Stimulated activated CD4-positive, alpha-beta T cell treated with anti-CD3 and anti-CD28 coated beads, TNF-alpha, amount 100 ng/mL, for 1 hour (primary cell): ENCODE measurements at regions not wholly inside any gene's neighbourhood (a gene's known extent, or its start where the extent isn't known, plus 50 kb on each side); places are given as distances from the start of the nearest gene placed in this dataset.
"Not testable (repeated sequence)": the region's sequence is repeated elsewhere in the genome, so short reads cannot be mapped to it uniquely, and the experiment has no call there.

ENCODE experiments used
- DNase-seq, 3 donors: peaks; one replicate each; pipeline ENCODE4 v3.0.0-alpha.2; 2020; ENCODE audit warnings: low read depth in 3 of 3, low spot score in 1 of 3

GRCh38 chr5:90073026-90073570 lies 336.5 kb downstream of the CETN3 start:
- DNase-seq = not testable (repeated sequence)

GRCh38 chr5:90071656-90072055 lies 337.9 kb downstream of the CETN3 start:
- no peak for DNase-seq

DNA sequence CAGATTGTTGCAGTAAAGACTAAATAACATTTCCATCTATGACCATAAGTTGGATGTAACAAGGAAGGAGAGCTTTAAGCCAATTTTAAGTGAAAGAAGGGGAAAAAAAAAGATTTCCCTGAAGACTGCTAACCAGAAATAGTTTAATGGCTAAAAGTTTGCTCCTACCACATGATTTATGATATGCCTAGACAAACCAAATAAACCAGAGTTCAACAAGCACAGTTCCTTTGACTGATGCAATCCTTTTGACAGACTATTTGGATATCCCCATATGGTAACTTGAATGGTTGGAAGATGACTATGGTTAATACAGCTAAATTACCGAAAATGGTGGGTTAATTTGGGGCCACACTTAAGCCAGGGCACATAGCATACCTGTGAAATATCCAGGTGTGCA lies 338.5 kb downstream of the CETN3 start:
- no peak for DNase-seq

GRCh38 chr5:90066920-90067319 lies 342.6 kb downstream of the CETN3 start:
- DNase-seq = no peak

DNA sequence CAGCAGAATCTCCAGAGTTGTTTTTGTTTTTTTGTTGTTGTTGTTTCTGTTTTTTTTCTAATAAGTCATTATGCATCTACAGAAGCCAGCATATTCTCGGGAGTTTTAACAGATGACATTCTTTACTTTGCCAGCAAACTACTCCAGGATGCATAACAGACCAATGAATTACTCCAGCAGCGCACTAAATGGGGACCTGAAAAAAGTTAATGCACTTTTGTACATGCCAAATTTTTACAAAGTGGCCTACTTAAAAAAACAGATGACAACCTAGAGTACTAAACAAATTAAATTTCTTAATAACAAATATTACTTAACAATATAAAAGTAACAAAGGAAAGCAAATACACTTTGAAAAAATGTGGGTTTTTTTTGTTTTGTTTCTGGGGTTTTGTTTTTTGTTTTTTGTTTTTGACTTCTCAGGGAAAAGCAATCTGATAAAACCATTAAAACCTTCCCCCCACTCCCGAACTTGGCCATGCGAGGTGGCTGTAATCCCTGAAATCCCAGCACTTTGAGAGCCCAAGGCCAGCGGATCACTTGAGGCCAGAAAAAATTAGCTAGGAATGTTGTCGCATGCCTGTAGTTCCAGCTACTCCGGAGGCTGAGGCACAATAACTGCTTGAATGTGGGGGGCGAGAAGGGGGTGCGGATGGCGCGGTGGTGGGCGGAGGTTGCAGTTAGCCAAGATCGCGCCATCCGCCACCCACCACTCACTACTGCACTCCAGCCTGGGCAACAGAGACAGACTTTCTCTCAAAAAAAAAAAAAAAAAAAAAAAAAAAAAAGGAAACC lies 352.4 kb downstream of the CETN3 start:
- no peak for DNase-seq

DNA sequence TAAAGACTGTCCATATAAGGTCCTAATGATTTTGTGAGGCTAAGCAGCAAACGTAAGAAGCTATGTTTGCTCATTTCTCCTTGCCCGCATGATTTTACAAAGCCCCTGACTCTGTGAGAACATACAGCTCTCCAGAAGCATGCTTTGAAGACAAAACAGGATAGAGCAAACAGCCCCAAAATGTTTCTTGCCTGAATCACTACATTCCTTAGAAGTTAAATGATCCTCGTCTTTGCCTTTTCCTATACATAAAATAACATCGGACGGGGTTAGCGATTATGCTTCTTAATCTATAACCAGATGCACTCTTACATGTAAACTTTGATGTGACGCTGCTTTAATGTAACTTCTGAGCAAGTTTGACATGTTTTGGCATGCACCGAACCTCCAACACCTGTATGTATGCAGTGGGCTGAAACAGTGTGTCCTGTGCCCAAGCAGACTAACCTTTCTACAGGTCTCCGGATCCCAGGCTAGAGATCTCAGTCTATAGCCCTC lies 353.7 kb downstream of the CETN3 start:
- no peak for DNase-seq

- DNase-seq = no peak
Measured at GRCh38 chr5:90054612-90055011, 354.9 kb downstream of the CETN3 start.

GRCh38 chr5:90051756-90052155 lies 357.8 kb downstream of the CETN3 start:
- no peak for DNase-seq

GRCh38 chr5:90050103-90050502 lies 359.5 kb downstream of the CETN3 start:
- DNase-seq = no peak

DNA sequence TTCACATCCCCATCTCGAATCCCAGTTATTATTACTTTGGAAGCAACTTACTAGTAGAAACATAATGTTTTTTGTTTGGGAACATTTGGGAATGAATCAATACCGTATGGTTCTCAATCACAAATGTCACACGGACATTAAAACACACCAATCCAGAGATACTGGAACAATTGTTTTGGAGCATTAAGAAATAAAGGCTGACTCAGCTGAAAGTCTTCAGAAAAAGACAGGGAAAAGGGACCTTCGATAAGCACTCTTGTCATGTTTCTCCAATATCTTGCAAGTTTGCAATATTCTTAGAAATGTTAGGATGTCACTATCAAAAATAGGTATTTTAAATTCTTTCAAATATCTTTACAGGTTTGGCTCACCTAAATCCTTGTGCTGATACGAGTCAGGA lies 362.4 kb downstream of the CETN3 start:
- no peak for DNase-seq

GRCh38 chr5:90040082-90040481 lies 369.5 kb downstream of the CETN3 start:
- not testable (repeated sequence) for DNase-seq

DNA sequence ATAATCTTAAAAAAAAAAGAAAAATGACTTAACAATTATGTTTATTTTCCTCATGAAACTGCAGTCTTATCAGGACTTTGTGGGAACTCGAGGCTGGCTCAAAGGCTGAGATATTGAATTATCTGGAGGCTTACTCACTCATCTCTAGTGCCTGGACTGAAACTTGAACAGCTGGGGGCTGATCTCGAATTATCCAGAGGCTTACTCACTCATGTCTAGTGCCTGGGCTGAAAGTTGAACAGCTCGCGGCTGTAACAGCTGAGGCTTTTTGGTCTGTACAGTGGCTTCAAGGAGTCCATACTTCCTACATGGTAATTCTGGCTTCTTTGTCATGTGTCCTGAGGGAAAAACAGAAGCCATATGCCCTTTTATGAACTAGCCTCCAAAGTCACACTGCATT lies 371.9 kb downstream of the CETN3 start:
- DNase-seq = no peak

- no peak for DNase-seq
Measured at GRCh38 chr5:90022711-90023053, 386.9 kb downstream of the CETN3 start.

GRCh38 chr5:90022002-90022710 lies 387.4 kb downstream of the CETN3 start:
- no peak for DNase-seq

DNA sequence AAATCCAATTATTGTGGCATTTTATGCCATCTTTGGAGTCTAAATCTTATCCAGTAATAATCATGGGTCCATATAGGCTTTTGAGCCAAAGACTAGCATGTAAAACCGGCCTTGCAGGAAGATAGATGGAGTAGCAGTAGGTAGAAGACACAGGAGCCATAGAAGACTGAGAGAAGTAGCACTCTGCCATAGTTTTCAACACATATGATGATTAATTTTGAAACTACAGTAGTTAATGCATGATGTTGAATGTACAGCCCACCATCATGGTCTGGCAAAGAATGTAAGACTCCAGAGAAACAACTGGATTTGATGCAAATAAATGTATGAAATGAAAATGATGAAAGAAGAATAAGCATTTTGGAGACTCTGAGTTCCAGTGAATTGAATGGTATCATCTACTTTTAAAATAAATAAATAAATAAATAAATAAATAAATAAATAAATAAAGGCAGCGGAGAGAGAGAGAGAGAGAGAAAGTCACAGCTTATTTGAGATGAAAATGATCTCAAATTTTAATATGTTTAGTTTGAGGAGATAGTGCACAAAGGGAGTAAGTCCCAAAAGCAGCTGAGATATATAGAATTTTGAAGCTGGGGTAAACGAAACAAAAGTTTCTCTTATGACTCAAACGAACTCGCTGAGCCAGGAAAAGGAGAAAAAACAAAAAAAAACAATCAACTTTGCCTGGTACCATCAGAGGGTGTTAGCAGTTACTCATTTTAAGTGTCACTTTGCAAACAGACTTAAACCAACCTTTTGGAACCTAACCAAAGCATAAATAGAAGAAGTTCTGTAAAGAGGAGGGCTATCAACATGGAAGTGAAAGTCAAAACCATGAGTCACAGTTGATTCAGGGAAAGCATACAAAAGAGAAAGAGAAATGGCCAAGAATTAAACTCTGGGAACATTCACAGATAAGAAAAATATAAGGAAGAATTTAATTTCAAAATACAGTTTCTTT lies 388.7 kb downstream of the CETN3 start:
- DNase-seq = no peak

GRCh38 chr5:90017239-90017638 lies 392.3 kb downstream of the CETN3 start:
- no peak for DNase-seq

DNA sequence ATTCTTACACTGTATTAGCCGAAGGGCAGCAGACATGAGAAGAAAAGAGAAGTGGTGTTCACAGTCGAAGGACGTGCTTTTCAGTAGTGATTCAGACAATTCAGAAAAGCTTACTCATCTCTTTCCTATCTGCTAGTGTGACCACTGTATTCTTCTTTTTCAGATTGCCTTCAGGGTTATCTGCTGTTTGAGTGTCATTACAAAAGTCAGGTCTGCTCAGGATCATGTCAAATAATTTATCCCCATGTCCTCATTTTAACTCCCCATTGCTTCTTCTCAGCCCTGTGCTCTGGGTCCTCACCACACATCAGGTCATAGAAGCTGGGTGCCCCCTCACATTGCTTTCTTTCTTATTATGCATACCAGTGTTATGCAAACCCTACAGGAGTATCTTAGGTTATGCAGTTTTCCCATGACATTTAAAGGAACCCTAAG lies 394.0 kb downstream of the CETN3 start:
- DNase-seq = no peak

- no peak for DNase-seq
Measured at GRCh38 chr5:90014420-90014819, 395.1 kb downstream of the CETN3 start.

DNA sequence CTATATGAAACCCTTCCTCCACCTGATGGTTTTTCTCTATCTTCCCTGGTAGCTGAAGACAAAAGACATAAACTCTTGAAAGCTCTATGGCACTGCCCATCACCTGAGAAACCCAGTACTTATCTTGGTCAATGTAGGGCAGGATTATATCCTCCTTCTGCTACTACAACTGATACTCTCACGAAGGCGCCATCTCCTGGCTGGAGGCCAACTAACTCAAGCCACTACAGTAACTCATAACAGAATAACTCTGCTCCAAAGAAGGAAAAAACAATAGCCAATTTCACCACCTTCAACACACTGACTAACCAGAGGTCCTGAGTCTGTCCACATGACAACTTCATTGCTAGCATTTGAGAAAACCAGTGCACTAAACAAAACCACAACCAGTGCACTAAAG lies 409.2 kb downstream of the CETN3 start:
- DNase-seq = no peak

DNA sequence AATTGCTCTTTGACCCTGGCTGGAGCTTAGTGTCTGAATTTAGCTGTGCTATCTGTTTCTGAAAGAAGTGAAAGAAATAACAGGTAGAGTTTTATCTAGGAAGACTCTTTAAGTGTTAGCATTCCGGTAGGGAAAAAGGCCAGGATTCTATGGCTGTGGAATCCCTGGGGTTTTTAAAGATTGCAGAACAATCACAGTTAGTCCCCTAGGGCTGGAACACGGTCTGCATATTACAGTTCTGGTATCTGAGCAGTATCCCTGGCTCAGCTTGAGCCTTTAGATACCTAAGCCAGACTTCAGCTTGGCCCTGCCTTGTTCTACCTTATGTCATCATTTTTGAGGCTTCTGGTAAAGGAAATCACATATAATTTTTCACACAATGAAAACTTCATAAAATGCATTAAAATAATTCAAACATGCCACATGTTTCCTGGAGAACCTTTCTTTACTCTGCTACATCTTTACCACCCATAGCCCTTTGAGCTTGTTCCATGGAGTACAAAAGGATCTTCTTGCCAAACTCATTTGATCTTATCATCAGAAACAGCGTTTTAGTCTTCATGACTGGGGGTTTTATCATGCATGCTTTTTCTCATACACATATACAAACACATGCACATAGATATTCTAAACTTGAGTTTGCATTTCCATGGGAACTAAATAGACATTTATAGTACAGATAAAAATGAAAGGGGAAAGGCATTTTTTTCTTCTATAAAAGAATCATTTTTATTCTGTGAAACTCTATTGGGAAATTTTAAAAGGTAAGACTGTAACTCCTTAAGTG lies 410.8 kb downstream of the CETN3 start:
- DNase-seq = no peak
